ENCODE measurements at regions not wholly inside any gene's neighbourhood (a gene's known extent, or its start where the extent isn't known, plus 50 kb on each side); places are given as distances from the start of the nearest gene placed in this dataset.

DNA sequence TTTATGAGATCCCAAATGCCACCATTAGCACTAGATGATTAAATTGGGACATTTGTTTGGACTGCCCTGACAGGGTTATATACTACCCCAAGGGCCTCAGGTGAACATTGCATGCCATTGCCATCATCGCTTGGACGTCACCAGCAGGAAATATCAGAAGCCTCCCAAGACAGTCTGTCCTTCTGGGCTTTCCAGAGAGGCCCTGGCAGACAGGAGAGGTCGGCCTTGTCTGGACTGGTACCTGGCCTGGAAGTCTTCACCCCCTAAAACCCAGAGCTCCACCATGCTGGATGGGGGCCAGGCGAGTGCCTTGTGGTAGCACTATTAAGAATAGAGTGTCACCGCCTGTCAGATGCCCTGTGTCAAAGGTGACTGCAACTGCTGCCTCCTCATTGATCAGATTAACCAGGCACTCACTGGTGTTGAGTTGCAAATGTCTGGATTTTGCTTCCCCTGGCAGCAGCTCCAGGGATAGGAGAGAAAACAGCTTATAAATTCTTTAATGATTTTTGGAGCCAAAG lies 324.1 kb upstream of the RASGRP1 start:
- Histone ChIP-seq H3K27ac (ENCODE audit: low read depth, low read length, poor library complexity, severe bottlenecking) (no peak overlapping the region), H3K4me2 (ENCODE audit: low read length) (no peak overlapping the region), H3K36me3 (ENCODE audit: insufficient read depth, low read length) (no peaks in the 10 kb centered on the region), H3K9me2 (ENCODE audit: insufficient read depth, low read length) (no peaks in the 10 kb centered on the region), H3K4me3 (ENCODE audit: low read depth, low read length, poor library complexity, severe bottlenecking) (no peak overlapping the region), H3K9me3 (ENCODE audit: low read length) (no peaks in the 10 kb centered on the region), H4K20me1 (ENCODE audit: insufficient read depth, low read length) (no peaks in the 10 kb centered on the region), H3K79me2 (ENCODE audit: insufficient read depth, low read depth, low read length) (no peaks in the 10 kb centered on the region), H2AFZ (ENCODE audit: low read length) (no peak overlapping the region), H3K4me1 (ENCODE audit: insufficient read depth, low read length, poor library complexity, severe bottlenecking) (no peaks in the 10 kb centered on the region)
- ChIA-PET CTCF (ENCODE audit: unreplicated experiment) (no interaction called here), POLR2A (interaction anchor here (0.6 kb wide), 1 partner anchor 97 kb away, joined by 4 read pairs; no protein-coding TSS in a partner anchor)
- intact Hi-C loops (cut with micrococcal nuclease; ENCODE audit: unreplicated experiment): no loop called here
- no peak for TF ChIP-seq EZH2phosphoT487 (IDR thresholded peaks at IDR 0.05; ENCODE audit: borderline replicate concordance, low read depth, low read length)
- TF ChIP-seq, protein P1, sequence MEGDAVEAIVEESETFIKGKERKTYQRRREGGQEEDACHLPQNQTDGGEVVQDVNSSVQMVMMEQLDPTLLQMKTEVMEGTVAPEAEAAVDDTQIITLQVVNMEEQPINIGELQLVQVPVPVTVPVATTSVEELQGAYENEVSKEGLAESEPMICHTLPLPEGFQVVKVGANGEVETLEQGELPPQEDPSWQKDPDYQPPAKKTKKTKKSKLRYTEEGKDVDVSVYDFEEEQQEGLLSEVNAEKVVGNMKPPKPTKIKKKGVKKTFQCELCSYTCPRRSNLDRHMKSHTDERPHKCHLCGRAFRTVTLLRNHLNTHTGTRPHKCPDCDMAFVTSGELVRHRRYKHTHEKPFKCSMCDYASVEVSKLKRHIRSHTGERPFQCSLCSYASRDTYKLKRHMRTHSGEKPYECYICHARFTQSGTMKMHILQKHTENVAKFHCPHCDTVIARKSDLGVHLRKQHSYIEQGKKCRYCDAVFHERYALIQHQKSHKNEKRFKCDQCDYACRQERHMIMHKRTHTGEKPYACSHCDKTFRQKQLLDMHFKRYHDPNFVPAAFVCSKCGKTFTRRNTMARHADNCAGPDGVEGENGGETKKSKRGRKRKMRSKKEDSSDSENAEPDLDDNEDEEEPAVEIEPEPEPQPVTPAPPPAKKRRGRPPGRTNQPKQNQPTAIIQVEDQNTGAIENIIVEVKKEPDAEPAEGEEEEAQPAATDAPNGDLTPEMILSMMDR (conservative IDR thresholded peaks at IDR 0.05; ENCODE audit: low read length): no peak
- no TSS peak for BruUV-seq (replicated peaks)
- no peak for DNase-seq (ENCODE audit: low spot score)

DNA sequence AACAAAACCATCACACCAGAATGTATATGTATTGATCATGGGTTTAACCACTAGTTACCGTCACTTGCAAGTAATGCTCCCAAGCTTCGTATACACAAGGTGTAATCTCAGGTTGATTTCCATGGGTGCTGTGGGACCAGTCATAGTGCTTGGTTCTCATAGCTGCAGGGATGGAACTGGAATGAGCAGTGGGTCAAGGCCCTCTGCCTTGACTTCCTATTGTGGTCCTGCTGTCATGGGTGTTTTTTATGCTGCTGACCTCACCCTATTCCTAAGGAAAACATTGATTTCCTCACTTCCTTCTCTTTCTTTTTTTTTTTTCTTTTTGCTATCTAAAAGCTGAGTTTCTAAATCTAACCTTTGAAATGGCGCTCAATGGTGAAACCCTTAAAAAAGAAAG lies 325.6 kb upstream of the RASGRP1 start:
- Histone ChIP-seq H3K79me2 (ENCODE audit: insufficient read depth, low read depth, low read length) (no peaks in the 10 kb centered on the region), H3K36me3 (ENCODE audit: insufficient read depth, low read length) (no peaks in the 10 kb centered on the region), H4K20me1 (ENCODE audit: insufficient read depth, low read length) (no peaks in the 10 kb centered on the region), H3K9me2 (ENCODE audit: insufficient read depth, low read length) (no peaks in the 10 kb centered on the region), H3K4me1 (ENCODE audit: insufficient read depth, low read length, poor library complexity, severe bottlenecking) (no peaks in the 10 kb centered on the region), H3K9me3 (ENCODE audit: low read length) (no peaks in the 10 kb centered on the region), H3K4me3 (ENCODE audit: low read depth, low read length, poor library complexity, severe bottlenecking) (no peak overlapping the region), H3K27ac (ENCODE audit: low read depth, low read length, poor library complexity, severe bottlenecking) (no peak overlapping the region), H3K4me2 (ENCODE audit: low read length) (no peak overlapping the region), H2AFZ (ENCODE audit: low read length) (no peak overlapping the region)
- intact Hi-C loops (cut with micrococcal nuclease; ENCODE audit: unreplicated experiment): no loop called here
- no peak for DNase-seq (ENCODE audit: low spot score)
- BruUV-seq (replicated peaks): no TSS peak
- ChIA-PET CTCF (ENCODE audit: unreplicated experiment) (no interaction called here), POLR2A (interaction anchor here (0.6 kb wide), 1 partner anchor 14 kb away, joined by 3 read pairs; no protein-coding TSS in a partner anchor)
- TF ChIP-seq EZH2phosphoT487 (IDR thresholded peaks at IDR 0.05; ENCODE audit: borderline replicate concordance, low read depth, low read length): no peak
- TF ChIP-seq, protein P1 (conservative IDR thresholded peaks at IDR 0.05; ENCODE audit: low read length): no peak

GRCh38 chr15:38893925-38894242 lies 329.3 kb upstream of the RASGRP1 start:
- CTCF ChIA-PET (ENCODE audit: unreplicated experiment): no interaction called here
- DNase-seq (ENCODE audit: low spot score): no peak
- no peaks in the 10 kb centered on the region for H3K79me2 ChIP-seq (ENCODE audit: insufficient read depth, low read depth, low read length)
- H3K9me3 ChIP-seq (ENCODE audit: low read length): no peaks in the 10 kb centered on the region
- H3K4me3 ChIP-seq (ENCODE audit: low read depth, low read length, poor library complexity, severe bottlenecking): no peak overlapping the region
- no peak overlapping the region for H2AFZ ChIP-seq (ENCODE audit: low read length)
- no peaks in the 10 kb centered on the region for H3K4me1 ChIP-seq (ENCODE audit: insufficient read depth, low read length, poor library complexity, severe bottlenecking)
- H3K9me2 ChIP-seq (ENCODE audit: insufficient read depth, low read length): no peaks in the 10 kb centered on the region
- H3K27ac ChIP-seq (ENCODE audit: low read depth, low read length, poor library complexity, severe bottlenecking): no peak overlapping the region
- H4K20me1 ChIP-seq (ENCODE audit: insufficient read depth, low read length): no peaks in the 10 kb centered on the region
- H3K4me2 ChIP-seq (ENCODE audit: low read length): no peak overlapping the region
- intact Hi-C loops (cut with micrococcal nuclease; ENCODE audit: unreplicated experiment): no loop called here
- POLR2A ChIA-PET: no interaction called here
- BruUV-seq (replicated peaks): no TSS peak
- no peaks in the 10 kb centered on the region for H3K36me3 ChIP-seq (ENCODE audit: insufficient read depth, low read length)
- no peak for TF ChIP-seq EZH2phosphoT487 (IDR thresholded peaks at IDR 0.05; ENCODE audit: borderline replicate concordance, low read depth, low read length)
- TF ChIP-seq, protein P1 (conservative IDR thresholded peaks at IDR 0.05; ENCODE audit: low read length): no peak

Measured in OCI-LY7 (cell line).